ENCODE measurements at regions not wholly inside any gene's neighbourhood (a gene's known extent, or its start where the extent isn't known, plus 50 kb on each side); places are given as distances from the start of the nearest gene placed in this dataset.
"Not testable (repeated sequence)": the region's sequence is repeated elsewhere in the genome, so short reads cannot be mapped to it uniquely, and the experiment has no call there.

- not testable (repeated sequence) for TF ChIP-seq EP300 (IDR thresholded peaks at IDR 0.05; ENCODE audit: low read depth); POLR2AphosphoS5 (IDR thresholded peaks at IDR 0.05); CTCF (IDR thresholded peaks at IDR 0.05); POLR2A (IDR thresholded peaks at IDR 0.05)
These were observed 50.5 kb upstream of the EFNA5 start for GRCh38 chr5:107721241-107721640.
